Activated CD4-positive, alpha-beta T cell treated with anti-CD3 and anti-CD28 coated beads for 4 hours (primary cell): ENCODE measurements at regions not wholly inside any gene's neighbourhood (a gene's known extent, or its start where the extent isn't known, plus 50 kb on each side); places are given as distances from the start of the nearest gene placed in this dataset.

Experiments used
- DNase-seq, 2 donors: peaks; one replicate each; pipeline ENCODE4 v3.0.0-alpha.2; 2020

DNA sequence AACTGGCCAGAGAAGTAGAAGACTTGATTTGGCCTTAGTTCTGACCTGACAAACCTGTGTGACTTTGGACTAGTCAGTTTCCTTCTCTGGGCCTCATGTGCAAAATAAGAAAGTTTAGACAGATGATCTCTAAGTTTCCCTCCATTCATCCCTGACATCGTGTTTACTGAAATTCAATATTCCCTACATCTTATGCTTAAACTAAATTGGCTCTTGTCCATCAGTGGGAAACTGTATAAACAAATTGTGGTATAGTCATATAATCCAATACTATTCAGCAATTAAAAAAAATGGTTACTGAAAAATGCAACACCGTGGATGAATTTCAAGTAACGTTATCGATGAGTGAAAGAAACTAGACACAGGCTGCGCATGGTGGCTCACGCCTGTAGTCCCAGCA is 64.4 kb upstream of the HRH1 start:
- no peak for DNase-seq

DNA sequence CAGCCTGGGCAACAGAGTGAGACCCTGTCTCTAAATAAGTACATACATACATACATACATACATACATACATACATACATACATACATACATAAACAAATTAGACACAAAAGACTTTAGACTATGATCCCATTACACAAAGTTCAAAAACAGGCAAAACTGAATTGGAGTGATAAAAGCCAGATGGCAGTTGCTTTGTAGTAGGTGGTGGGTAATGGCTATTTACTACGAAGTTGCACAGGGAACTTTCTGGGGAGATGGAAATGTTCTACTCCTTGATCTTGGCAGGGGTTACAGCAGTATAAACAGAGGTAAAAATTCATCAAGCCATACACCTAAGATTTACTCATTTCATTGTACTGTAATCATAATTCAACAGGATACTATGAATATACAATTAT is 63.7 kb upstream of the HRH1 start:
- DNase-seq = no peak

DNA sequence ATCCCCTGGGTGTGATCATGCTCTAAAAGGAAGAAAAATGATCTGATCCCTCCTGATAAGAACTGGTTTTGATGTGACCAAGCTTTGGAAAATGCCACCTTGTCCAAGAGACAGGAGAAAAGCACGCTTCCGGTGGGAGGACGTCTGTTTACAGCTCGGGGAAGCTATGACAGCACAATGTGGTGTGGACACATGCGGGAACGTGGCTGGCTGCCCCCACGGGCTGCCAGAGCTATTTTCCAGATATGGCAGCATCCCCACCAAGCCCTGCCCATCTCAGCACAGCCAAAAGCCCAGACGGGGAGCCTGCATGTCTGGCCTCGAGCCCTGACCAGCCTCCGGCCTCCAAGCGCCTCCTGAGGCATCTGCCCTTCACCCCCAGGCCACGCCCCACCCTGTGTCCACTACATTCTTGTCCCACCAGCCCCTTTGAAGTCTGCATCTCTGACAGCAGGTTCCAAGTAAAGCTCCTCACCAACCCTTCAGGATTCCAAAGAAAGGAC is 63.2 kb upstream of the HRH1 start:
- DNase-seq = no peak

DNA sequence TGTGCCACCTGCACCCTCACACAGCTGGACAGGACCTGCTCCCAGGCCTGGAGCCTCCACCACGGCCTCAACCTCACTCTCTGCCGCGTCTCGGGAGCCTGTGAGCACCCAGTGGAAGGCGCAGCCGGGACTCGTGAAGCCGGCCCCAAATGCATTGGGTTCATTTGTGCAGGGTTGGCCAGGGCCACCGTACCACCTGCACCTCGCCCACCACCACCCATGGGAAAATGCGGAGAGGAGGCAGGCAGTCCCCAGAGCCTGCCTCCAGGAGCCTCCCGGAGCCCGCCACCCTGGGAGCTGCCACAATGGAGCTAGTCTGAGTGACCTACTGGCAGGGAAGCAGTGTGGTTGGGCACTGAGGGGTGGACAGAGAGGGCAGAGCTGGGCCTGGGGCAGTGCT is 62.5 kb upstream of the HRH1 start:
- no peak for DNase-seq

DNA sequence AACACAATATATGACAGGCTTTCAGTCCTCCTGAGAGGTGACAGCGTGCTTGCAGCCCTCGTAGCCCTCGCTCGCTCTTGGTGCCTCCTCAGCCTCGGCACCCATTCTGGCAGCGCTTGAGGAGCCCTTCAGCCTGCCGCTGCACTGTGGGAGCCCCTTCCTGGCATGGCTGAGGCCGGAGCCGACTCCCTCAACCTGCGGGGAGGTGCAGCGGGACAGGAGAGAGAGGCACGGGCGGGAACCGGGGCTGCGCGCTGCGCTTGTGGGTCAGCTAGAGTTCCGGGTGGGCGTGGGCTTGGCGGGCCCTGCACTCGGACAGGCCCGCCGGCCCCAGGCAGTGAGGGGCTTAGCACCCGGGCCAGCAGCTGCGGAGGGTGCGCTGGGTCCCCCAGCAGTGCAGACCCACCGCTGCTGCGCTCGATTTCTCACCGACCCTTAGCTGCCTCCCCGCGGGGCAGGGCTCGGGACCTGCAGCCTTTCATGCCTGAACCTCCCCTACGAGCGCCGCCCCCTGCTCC is 60.4 kb upstream of the HRH1 start:
- DNase-seq = no peak

DNA sequence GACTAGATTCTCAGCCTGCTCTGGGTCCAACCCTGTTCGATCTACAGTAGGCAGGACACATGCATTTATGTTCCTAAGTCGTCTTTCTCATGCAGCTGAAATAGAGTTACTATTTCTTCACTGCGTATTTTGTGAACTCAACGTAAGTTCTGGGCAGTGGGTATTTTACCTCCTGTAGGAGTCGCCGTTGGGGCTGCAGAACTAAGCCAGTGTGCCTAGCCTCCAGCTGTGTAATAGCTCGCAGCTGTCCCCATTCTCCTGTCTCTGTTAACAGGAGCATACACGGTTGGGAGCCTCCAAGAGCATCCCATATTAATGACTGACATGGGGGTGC is 58.4 kb upstream of the HRH1 start:
- no peak for DNase-seq

DNA sequence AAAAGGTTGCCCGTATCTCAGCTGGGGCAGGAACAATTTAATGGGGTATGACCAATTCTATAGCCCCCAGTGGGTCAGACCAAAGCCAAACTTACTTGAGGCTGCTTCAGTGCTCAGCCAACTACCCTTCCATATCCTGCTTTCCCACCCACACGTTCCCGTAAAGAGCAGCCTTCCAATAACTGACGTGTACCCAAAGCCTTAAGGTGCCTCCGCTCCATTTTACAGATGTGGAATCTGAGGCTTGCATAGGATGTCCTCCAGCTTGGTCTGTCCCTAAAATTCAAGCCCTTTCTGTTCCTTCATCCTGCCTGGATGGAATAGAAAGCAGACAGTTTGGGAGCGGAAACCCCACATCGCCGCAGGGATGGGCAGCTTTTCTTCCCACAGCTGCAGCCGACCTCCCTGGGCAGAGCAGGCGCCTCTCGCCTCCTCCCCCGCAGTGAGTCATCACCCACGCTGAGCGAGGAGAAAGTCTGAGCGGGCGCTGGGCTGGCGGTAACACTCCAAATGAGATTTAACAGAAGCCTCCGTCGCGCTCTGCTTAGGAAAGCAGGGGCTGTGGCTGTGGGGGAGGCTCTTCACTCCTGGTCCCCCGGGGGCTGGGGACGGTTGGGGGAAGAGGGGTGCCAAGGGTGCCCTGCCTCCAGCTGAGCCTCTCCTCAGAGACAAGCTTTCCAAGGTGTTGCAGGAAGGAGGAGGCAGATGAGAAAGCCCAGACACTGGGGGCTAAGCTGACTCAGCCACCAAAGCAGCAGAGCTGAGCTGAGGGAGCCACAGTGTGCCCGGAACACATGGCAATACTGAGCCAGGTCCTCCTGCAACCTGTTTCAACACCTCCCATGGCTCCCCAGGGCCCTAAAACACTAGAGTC is 57.8 kb upstream of the HRH1 start:
- DNase-seq = peak; percentile 58 to 72

DNA sequence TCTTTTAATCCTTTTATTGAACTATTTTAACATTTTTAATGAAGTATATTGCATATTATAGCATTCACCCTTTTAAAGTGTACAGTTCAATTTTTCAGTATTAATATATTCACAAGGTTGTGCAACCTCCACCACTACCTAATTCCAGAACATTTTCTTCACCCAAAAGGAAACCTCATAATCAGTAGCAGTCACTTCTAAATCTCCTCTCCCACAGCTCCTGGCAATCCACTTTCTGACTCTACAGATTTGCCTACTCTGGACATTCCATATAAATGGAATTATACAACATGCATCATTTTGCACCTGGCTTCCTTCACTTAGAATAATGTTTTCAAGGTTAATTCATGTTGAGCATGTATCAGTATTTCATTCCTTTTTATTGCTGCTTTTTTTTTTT is 55.0 kb upstream of the HRH1 start:
- DNase-seq = no peak
